ENCODE measurements at regions not wholly inside any gene's neighbourhood (a gene's known extent, or its start where the extent isn't known, plus 50 kb on each side); places are given as distances from the start of the nearest gene placed in this dataset.

DNA sequence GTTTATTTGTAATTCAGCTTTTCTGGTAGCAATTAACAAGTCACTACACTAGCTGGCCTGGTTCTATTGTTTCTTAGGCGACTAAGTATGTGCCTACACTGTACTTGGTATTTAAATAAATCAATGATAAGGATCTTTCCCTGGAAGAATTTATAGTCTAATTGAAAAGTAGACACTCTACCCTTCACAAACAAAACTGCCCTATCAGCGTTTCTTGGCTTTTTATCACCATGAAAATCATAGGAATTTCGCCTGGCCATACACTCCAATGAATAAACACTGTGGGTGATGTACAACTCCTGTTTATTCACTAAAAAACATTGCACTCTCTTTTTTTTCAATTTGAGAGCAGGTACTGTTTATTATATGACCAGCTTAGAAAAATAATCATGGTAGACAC, 702.9 kb upstream of the ADGRL2 start:
- no peaks in the 10 kb centered on the region for H3K27me3 ChIP-seq (replicated peaks; ENCODE audit: control insufficient read depth, insufficient read depth, low read length)
- no peak overlapping the region for H3K4me3 ChIP-seq (replicated peaks; ENCODE audit: low read depth, low read length)
- TF ChIP-seq, protein P1, sequence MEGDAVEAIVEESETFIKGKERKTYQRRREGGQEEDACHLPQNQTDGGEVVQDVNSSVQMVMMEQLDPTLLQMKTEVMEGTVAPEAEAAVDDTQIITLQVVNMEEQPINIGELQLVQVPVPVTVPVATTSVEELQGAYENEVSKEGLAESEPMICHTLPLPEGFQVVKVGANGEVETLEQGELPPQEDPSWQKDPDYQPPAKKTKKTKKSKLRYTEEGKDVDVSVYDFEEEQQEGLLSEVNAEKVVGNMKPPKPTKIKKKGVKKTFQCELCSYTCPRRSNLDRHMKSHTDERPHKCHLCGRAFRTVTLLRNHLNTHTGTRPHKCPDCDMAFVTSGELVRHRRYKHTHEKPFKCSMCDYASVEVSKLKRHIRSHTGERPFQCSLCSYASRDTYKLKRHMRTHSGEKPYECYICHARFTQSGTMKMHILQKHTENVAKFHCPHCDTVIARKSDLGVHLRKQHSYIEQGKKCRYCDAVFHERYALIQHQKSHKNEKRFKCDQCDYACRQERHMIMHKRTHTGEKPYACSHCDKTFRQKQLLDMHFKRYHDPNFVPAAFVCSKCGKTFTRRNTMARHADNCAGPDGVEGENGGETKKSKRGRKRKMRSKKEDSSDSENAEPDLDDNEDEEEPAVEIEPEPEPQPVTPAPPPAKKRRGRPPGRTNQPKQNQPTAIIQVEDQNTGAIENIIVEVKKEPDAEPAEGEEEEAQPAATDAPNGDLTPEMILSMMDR (IDR thresholded peaks at IDR 0.05; ENCODE audit: insufficient read depth, low read length, poor library complexity, severe bottlenecking): no peak
- H3K36me3 ChIP-seq (ENCODE audit: control insufficient read depth, insufficient read depth, low read length): no peaks in the 10 kb centered on the region
- no peak for DNase-seq (ENCODE audit: extremely low read depth, insufficient read length)

DNA sequence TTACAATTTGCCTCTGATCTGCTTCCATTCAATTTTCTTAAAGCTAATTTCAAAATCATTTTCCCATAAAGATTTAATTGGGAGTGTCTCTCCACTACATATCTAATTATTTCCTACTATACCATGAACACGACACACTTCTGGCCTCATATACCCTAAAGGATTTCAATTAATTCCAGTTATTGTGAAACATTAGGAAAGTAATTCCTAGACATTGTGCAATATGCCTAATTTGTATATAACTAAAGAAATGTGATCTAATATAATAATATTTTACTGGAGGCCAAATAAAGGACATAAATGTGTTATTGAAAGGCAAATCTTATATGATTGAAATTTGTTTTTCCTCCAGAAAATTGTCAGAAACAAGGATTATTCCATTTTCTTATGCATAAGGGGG, 727.2 kb upstream of the ADGRL2 start:
- Histone ChIP-seq H3K27me3 (replicated peaks; ENCODE audit: control insufficient read depth, insufficient read depth, low read length) (no peaks in the 10 kb centered on the region), H3K36me3 (ENCODE audit: control insufficient read depth, insufficient read depth, low read length) (no peaks in the 10 kb centered on the region), H3K4me3 (replicated peaks; ENCODE audit: low read depth, low read length) (no peak overlapping the region)
- TF ChIP-seq, protein P1 (IDR thresholded peaks at IDR 0.05; ENCODE audit: insufficient read depth, low read length, poor library complexity, severe bottlenecking): no peak
- no peak for DNase-seq (ENCODE audit: extremely low read depth, insufficient read length)

DNA sequence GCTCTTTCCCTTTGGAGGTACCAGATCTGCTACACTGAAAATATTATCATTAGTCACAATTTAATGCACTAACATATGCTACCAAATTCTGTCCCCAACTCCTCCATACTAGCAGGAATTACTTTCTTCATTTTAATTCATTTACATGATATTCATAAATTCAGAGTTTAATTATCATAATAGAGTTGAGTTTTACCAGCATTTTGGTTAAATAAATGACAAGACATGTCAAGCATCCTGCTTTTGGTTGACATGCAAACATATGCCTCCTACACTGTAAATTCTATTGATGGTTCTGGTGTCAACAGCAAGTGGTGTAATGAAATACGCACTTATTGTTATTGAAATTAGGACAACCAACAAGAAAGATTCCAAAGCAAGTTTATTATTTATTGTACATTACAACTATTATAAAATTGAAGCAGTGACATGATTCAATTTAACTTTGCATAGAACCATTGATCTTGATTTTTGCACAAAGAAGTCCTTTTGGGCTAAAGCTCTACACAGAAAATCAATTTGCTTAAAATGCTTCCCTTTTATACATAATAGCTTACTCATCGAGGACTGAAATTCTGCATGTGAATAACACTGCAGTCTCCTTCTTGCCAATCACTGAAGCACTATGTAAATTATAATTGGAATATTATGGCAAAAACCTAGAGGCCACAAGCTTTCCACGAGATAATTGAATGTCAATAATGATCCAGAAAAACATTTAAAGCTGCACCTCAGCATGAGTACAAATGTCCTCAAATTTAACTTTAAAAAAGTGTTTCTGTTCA, 728.6 kb upstream of the ADGRL2 start:
- no peak overlapping the region for H3K4me3 ChIP-seq (replicated peaks; ENCODE audit: low read depth, low read length)
- DNase-seq (ENCODE audit: extremely low read depth, insufficient read length): no peak
- no peaks in the 10 kb centered on the region for H3K36me3 ChIP-seq (ENCODE audit: control insufficient read depth, insufficient read depth, low read length)
- TF ChIP-seq, protein P1 (IDR thresholded peaks at IDR 0.05; ENCODE audit: insufficient read depth, low read length, poor library complexity, severe bottlenecking): no peak
- no peaks in the 10 kb centered on the region for H3K27me3 ChIP-seq (replicated peaks; ENCODE audit: control insufficient read depth, insufficient read depth, low read length)

DNA sequence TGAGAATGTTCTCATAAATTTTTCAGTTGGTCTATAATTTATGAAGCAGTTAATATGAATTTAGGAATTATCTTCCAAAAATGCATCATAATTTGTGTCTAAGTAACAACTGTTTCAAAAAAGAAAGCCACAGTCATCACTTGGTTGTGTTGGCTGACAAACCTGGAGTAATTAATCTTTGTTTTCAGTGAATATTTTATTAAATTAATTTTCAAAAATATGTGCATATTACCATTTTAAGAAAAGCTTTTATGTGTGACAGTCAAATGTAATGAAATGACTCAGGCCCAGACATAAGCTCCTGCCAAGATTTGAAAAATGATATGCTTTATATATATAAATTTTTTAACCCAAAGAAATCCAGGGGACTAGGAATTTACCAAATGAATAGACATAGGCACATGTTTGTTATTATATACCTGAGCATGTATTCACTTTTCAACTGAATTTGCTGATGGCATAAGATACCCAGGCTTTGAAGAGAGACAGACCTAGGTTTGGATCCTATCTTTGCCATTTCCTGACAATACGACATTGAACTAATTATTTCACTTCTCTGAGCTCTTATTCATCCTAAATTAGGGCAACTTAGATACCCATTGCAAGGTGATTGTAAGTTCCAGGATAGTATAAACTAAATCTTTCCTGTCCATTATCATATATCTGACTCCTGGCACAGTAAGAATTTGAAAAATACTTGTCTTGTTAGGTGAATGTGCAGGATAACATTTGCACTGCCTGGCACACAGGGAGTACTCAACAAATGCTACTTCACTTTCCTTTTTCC, 729.5 kb upstream of the ADGRL2 start:
- TF ChIP-seq, protein P1 (IDR thresholded peaks at IDR 0.05; ENCODE audit: insufficient read depth, low read length, poor library complexity, severe bottlenecking): no peak
- no peak for DNase-seq (ENCODE audit: extremely low read depth, insufficient read length)
- no peak overlapping the region for H3K4me3 ChIP-seq (replicated peaks; ENCODE audit: low read depth, low read length)
- no peaks in the 10 kb centered on the region for H3K27me3 ChIP-seq (replicated peaks; ENCODE audit: control insufficient read depth, insufficient read depth, low read length)
- no peaks in the 10 kb centered on the region for H3K36me3 ChIP-seq (ENCODE audit: control insufficient read depth, insufficient read depth, low read length)

DNA sequence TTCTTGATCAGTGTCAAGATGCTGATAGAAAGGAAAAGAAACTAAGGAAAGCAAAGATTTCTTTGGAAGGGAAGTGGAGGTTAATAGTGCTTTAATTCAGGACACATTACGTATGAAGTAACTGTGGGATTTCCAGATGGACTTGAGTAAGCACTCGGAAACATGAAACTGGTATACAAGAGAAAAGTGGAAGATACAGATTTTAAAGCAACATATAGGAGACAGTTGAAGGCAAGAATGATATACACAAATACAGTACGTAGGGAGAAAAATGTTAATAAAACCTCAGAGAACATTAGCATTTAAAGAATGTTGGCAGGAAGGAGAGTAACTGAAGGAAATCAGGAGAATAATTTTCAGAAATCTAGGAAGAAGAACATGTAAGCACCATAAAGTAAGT, 730.9 kb upstream of the ADGRL2 start:
- Histone ChIP-seq H3K36me3 (ENCODE audit: control insufficient read depth, insufficient read depth, low read length) (no peaks in the 10 kb centered on the region), H3K4me3 (replicated peaks; ENCODE audit: low read depth, low read length) (no peak overlapping the region), H3K27me3 (replicated peaks; ENCODE audit: control insufficient read depth, insufficient read depth, low read length) (no peaks in the 10 kb centered on the region)
- no peak for DNase-seq (ENCODE audit: extremely low read depth, insufficient read length)
- TF ChIP-seq, protein P1 (IDR thresholded peaks at IDR 0.05; ENCODE audit: insufficient read depth, low read length, poor library complexity, severe bottlenecking): no peak

Data from GM06990 (cell line).